ENCODE measurements at regions not wholly inside any gene's neighbourhood (a gene's known extent, or its start where the extent isn't known, plus 50 kb on each side); places are given as distances from the start of the nearest gene placed in this dataset.
"Not testable (repeated sequence)": the region's sequence is repeated elsewhere in the genome, so short reads cannot be mapped to it uniquely, and the experiment has no call there.

DNA sequence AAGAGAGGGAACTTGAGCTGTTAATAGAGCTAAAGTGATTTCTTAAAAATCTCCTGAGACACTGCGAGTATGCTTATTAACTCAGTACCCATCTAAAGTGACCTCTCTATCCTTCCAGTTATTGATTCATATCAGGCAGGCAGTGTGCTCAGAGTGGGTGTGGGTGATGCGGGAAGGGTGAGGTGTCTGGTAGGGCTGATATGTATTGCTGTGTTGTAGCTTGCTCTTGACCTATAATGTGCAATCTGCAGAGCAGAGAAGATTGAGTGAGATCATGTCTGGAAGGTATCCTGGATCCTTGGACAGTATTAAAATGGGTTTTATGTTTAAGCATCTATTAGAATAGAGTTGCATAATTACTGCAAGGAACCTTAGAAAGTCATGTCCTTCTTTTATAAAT lies 71.9 kb upstream of the SEC22B start:
- TF ChIP-seq EZH2 (IDR thresholded peaks at IDR 0.05; ENCODE audit: borderline replicate concordance, low read depth, low read length, severe bottlenecking) = not testable (repeated sequence)
- TF ChIP-seq, protein P1, sequence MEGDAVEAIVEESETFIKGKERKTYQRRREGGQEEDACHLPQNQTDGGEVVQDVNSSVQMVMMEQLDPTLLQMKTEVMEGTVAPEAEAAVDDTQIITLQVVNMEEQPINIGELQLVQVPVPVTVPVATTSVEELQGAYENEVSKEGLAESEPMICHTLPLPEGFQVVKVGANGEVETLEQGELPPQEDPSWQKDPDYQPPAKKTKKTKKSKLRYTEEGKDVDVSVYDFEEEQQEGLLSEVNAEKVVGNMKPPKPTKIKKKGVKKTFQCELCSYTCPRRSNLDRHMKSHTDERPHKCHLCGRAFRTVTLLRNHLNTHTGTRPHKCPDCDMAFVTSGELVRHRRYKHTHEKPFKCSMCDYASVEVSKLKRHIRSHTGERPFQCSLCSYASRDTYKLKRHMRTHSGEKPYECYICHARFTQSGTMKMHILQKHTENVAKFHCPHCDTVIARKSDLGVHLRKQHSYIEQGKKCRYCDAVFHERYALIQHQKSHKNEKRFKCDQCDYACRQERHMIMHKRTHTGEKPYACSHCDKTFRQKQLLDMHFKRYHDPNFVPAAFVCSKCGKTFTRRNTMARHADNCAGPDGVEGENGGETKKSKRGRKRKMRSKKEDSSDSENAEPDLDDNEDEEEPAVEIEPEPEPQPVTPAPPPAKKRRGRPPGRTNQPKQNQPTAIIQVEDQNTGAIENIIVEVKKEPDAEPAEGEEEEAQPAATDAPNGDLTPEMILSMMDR (IDR thresholded peaks at IDR 0.05; ENCODE audit: borderline replicate concordance, extremely low read depth, low read length, poor library complexity, severe bottlenecking) = not testable (repeated sequence)
